Activated B cell treated with CpG ODN at 0.5 μM for 24 hours (primary cell): ENCODE measurements at regions not wholly inside any gene's neighbourhood (a gene's known extent, or its start where the extent isn't known, plus 50 kb on each side); places are given as distances from the start of the nearest gene placed in this dataset.

ENCODE experiments used
- ATAC-seq: fragments of 200-7000 bp; cut with Tn5 transposase; one replicate; pipeline ENCODE4 v1.10.0; 2021; ENCODE audit warnings: low read depth, mild to moderate bottlenecking, moderate library complexity
- CTCF ChIA-PET: fragments of 350-600 bp; sonication (Branson Sonifier 250); formaldehyde crosslinking; loops from one replicate; lab custom pipeline; 2021; ENCODE audit warnings: antibody characterized with exemption; lab: Charles Lee
- POLR2A ChIA-PET: fragments of 350-600 bp; sonication (Branson Sonifier 250); formaldehyde crosslinking; loops from one replicate; lab custom pipeline; 2021; ENCODE audit warnings: antibody characterized with exemption; lab: Charles Lee
- DNase-seq: peaks from one replicate; pipeline ENCODE4 v3.0.0; 2022
- H3K27ac Mint-ChIP-seq: one replicate; pipeline ENCODE4 v1.8.0; 2020; ENCODE audit warnings: mixed read lengths
- H3K27me3 Mint-ChIP-seq: one replicate; pipeline ENCODE4 v1.8.0; 2021; ENCODE audit warnings: mixed read lengths
- H3K36me3 Mint-ChIP-seq: one replicate; pipeline ENCODE4 v1.8.0; 2021; ENCODE audit warnings: low read depth, mixed read lengths
- H3K4me1 Mint-ChIP-seq: one replicate; pipeline ENCODE4 v1.8.0; 2021; ENCODE audit warnings: mixed read lengths
- H3K4me3 Mint-ChIP-seq: one replicate; pipeline ENCODE4 v1.8.0; 2020; ENCODE audit warnings: mild to moderate bottlenecking, mixed read lengths
- H3K9me3 Mint-ChIP-seq: one replicate; pipeline ENCODE4 v1.8.0; 2020; ENCODE audit warnings: mixed read lengths
- intact Hi-C: fragments of 100-400 bp; cut with micrococcal nuclease; formaldehyde crosslinking; loops from one replicate; pipeline ENCODE4 v1.15.1; 2024
- TF ChIP-seq, protein P1 (sequence below): fragments of 200-600 bp; IDR thresholded peaks from one replicate; pipeline ENCODE4 v1.8.0; 2022; ENCODE audit warnings: antibody characterized with exemption, mild to moderate bottlenecking

DNA sequence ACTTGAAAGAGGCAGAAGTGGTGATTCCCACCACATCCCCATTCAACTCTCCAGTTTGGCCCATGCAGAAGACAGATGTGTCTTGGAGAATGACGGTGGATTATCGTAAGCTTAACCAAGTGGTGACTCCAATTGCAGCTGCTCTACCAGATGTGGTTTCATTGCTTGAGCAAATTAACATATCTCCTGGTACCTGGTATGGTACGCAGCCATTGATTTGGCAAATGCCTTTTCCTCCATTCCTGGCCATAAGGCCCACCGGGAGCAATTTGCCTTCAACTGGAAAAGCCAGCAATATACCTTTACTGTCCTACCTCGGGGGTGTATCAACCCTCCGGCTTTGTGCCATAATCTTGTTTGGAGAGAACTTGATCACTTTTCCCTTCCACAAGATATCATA lies 411.5 kb upstream of the SMIM21 start:
- no peaks in the 10 kb centered on the region for H3K27me3 Mint-ChIP-seq
- intact Hi-C loops: no loop called here
- DNase-seq (no peak), ATAC-seq (no peak)
- H3K9me3 Mint-ChIP-seq: no peaks in the 10 kb centered on the region
- H3K4me3 Mint-ChIP-seq: no peak overlapping the region
- POLR2A ChIA-PET: no interaction called here
- H3K27ac Mint-ChIP-seq: no peak overlapping the region
- CTCF ChIA-PET: no interaction called here
- H3K4me1 Mint-ChIP-seq: no peaks in the 10 kb centered on the region
- H3K36me3 Mint-ChIP-seq: no peaks in the 10 kb centered on the region
- TF ChIP-seq, protein P1, sequence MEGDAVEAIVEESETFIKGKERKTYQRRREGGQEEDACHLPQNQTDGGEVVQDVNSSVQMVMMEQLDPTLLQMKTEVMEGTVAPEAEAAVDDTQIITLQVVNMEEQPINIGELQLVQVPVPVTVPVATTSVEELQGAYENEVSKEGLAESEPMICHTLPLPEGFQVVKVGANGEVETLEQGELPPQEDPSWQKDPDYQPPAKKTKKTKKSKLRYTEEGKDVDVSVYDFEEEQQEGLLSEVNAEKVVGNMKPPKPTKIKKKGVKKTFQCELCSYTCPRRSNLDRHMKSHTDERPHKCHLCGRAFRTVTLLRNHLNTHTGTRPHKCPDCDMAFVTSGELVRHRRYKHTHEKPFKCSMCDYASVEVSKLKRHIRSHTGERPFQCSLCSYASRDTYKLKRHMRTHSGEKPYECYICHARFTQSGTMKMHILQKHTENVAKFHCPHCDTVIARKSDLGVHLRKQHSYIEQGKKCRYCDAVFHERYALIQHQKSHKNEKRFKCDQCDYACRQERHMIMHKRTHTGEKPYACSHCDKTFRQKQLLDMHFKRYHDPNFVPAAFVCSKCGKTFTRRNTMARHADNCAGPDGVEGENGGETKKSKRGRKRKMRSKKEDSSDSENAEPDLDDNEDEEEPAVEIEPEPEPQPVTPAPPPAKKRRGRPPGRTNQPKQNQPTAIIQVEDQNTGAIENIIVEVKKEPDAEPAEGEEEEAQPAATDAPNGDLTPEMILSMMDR: no peak

DNA sequence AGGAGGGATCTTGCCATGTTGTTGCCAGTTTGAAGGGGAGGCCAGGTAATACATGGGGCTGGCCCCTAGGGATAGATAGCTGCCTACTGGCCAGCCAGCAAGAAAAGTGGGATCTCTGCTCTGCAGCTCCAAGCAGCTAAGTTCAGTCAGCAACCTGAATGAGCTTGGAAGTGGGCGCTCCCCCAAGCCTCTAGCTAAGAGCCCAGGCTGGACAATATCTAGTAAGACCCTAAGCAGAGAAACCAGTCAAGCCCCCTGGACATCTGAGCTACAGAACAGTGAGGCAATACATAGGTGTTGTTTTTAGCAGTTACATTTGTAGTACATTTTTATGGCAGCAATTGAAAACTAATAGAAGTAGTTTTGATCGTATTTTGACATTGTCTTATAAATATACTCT lies 409.8 kb upstream of the SMIM21 start:
- intact Hi-C loops: no loop called here
- H3K27ac Mint-ChIP-seq: no peak overlapping the region
- DNase-seq (no peak), ATAC-seq (no peak)
- TF ChIP-seq, protein P1: no peak
- H3K4me3 Mint-ChIP-seq: no peak overlapping the region
- no peaks in the 10 kb centered on the region for H3K36me3 Mint-ChIP-seq
- H3K27me3 Mint-ChIP-seq: no peaks in the 10 kb centered on the region
- H3K9me3 Mint-ChIP-seq: no peaks in the 10 kb centered on the region
- ChIA-PET POLR2A (no interaction called here), CTCF (no interaction called here)
- H3K4me1 Mint-ChIP-seq: no peaks in the 10 kb centered on the region

DNA sequence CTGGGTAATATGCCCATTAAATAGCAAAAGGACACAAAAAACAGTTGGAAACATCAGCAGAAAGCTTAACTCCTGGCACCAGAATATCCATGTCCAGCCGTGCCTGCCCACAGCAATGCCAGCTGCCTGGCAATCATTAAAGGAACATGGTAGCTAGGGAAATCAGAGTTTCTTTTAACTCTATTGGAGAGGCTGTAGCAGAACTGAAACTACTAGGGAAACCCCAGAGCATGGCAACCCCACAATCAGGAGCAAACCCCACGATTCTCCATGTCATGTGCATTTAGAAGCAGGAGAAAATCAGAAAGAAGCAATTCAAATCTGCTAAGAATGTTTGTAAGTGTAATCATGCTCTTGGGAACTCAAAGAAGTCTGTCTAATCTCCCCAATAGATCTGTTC lies 409.0 kb upstream of the SMIM21 start:
- CTCF ChIA-PET: no interaction called here
- POLR2A ChIA-PET: no interaction called here
- Mint-ChIP-seq H3K9me3 (no peaks in the 10 kb centered on the region), H3K27ac (no peak overlapping the region), H3K4me3 (no peak overlapping the region), H3K4me1 (no peaks in the 10 kb centered on the region), H3K27me3 (no peaks in the 10 kb centered on the region), H3K36me3 (no peaks in the 10 kb centered on the region)
- TF ChIP-seq, protein P1: no peak
- ATAC-seq (no peak), DNase-seq (no peak)
- intact Hi-C loops: no loop called here

DNA sequence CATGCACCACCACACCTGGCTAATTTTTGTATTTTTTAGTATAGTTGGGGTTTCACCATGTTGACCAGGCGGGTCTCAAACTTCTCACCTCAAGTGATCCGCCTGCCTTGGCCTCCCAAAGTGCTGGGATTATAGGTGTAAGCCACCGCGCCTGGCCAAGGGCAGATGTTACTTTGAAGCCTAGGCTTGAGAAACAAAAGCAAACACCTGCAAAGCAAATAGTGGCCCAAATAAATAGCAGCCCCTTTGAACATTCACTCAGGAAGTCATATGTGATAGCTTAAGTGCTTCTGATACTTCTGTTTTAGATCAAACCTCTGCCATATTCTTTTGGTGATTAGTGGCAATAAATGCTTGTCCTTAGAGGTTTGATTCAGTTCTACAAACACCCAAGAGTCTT lies 404.5 kb upstream of the SMIM21 start:
- Mint-ChIP-seq H3K36me3 (no peaks in the 10 kb centered on the region), H3K27ac (no peak overlapping the region), H3K9me3 (peaks cover 3% of the 10 kb centered on the region), H3K4me3 (no peak overlapping the region), H3K4me1 (no peaks in the 10 kb centered on the region), H3K27me3 (no peaks in the 10 kb centered on the region)
- intact Hi-C loops: no loop called here
- CTCF ChIA-PET: no interaction called here
- POLR2A ChIA-PET: no interaction called here
- TF ChIP-seq, protein P1: no peak
- DNase-seq: no peak
- ATAC-seq: no peak

DNA sequence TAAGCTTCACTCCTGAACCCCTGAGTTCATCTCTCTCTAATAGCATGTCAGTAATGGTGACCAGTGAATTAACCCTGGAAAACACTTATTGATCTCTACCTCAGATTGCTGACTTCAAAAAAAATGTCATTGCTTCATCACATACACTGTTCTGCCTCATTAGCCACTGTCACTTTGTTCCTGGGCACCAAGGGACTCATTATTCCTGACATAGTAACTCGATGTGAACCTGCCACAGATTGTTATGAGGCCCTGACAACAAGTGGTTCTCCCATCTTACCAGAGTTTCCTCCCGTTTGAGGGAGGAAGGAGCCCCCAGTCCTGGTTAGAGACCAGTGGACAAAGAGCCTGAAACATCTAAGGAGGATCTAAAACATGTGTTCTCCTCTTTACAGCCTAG lies 403.3 kb upstream of the SMIM21 start:
- no peaks in the 10 kb centered on the region for H3K36me3 Mint-ChIP-seq
- POLR2A ChIA-PET: no interaction called here
- H3K9me3 Mint-ChIP-seq: peaks cover 3% of the 10 kb centered on the region
- ATAC-seq (no peak), DNase-seq (no peak)
- intact Hi-C loops: no loop called here
- no peaks in the 10 kb centered on the region for H3K4me1 Mint-ChIP-seq
- no peak overlapping the region for H3K27ac Mint-ChIP-seq
- H3K4me3 Mint-ChIP-seq: no peak overlapping the region
- TF ChIP-seq, protein P1: no peak
- CTCF ChIA-PET: no interaction called here
- H3K27me3 Mint-ChIP-seq: no peaks in the 10 kb centered on the region
